ENCODE measurements at regions not wholly inside any gene's neighbourhood (a gene's known extent, or its start where the extent isn't known, plus 50 kb on each side); places are given as distances from the start of the nearest gene placed in this dataset.

- no peak for TF ChIP-seq POLR2A (IDR thresholded peaks at IDR 0.05; ENCODE audit: low read depth)
- TF ChIP-seq, protein P1, sequence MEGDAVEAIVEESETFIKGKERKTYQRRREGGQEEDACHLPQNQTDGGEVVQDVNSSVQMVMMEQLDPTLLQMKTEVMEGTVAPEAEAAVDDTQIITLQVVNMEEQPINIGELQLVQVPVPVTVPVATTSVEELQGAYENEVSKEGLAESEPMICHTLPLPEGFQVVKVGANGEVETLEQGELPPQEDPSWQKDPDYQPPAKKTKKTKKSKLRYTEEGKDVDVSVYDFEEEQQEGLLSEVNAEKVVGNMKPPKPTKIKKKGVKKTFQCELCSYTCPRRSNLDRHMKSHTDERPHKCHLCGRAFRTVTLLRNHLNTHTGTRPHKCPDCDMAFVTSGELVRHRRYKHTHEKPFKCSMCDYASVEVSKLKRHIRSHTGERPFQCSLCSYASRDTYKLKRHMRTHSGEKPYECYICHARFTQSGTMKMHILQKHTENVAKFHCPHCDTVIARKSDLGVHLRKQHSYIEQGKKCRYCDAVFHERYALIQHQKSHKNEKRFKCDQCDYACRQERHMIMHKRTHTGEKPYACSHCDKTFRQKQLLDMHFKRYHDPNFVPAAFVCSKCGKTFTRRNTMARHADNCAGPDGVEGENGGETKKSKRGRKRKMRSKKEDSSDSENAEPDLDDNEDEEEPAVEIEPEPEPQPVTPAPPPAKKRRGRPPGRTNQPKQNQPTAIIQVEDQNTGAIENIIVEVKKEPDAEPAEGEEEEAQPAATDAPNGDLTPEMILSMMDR (IDR thresholded peaks at IDR 0.05): no peak
Observed at GRCh38 chr5:68545636-68546295, 330.2 kb downstream of the PIK3R1 start.
